Kidney (tissue), 13 donors: ENCODE measurements at regions not wholly inside any gene's neighbourhood (a gene's known extent, or its start where the extent isn't known, plus 50 kb on each side); places are given as distances from the start of the nearest gene placed in this dataset.

ENCODE experiments used
- DNase-seq, 5 donors: peaks; one replicate each; pipeline ENCODE4 v3.0.0-alpha.2; 2013 to 2020
- FAIRE-seq: peaks from 2 replicates; lab custom pipeline; 2012; peaks lifted over from hg19 to GRCh38; lab: Jason Lieb, UNC
- H3K27ac ChIP-seq, 2 donors: one replicate each; pipeline ENCODE4 v1.7.0; 2013; ENCODE audit warnings: low read depth in 2 of 2, low read length in 2 of 2, inconsistent platforms in 1 of 2
- H3K27me3 ChIP-seq: one replicate; pipeline ENCODE4 v1.7.1; 2013; ENCODE audit warnings: low read length, inconsistent platforms; ENCODE audit not compliant: control insufficient read depth, insufficient read depth
- H3K36me3 ChIP-seq, 3 donors: one replicate each; pipeline versions ENCODE4 v1.7.0 to v1.7.1; 2013; ENCODE audit warnings: low read length in 3 of 3, control low read depth in 1 of 3, inconsistent platforms in 1 of 3; ENCODE audit not compliant: insufficient read depth in 3 of 3, control insufficient read depth in 2 of 3
- H3K4me1 ChIP-seq, 3 donors: one replicate each; pipeline versions ENCODE4 v1.7.0 to v1.7.1; 2013; ENCODE audit warnings: low read length in 3 of 3, inconsistent platforms in 1 of 3, low read depth in 1 of 3; ENCODE audit not compliant: control insufficient read depth in 2 of 3, insufficient read depth in 2 of 3
- H3K4me3 ChIP-seq, 3 donors: one replicate each; pipeline versions ENCODE4 v1.7.0 to v1.8.1; 2013; ENCODE audit warnings: low read length in 3 of 3, control low read depth in 1 of 3, inconsistent platforms in 1 of 3
- H3K9ac ChIP-seq, 3 donors: one replicate each; pipeline versions ENCODE4 v1.7.0 to v1.7.1; 2013; ENCODE audit warnings: low read length in 3 of 3, control low read depth in 1 of 3, inconsistent platforms in 1 of 3
- H3K9me3 ChIP-seq, 3 donors: one replicate each; pipeline versions ENCODE4 v1.7.0 to v1.7.1; 2013; ENCODE audit warnings: low read length in 3 of 3, control low read depth in 1 of 3, inconsistent platforms in 1 of 3; ENCODE audit not compliant: control insufficient read depth in 2 of 3, insufficient read depth in 1 of 3
- CTCF ChIP-seq: IDR thresholded peaks from 3 replicates; pipeline ENCODE4 v1.5.1; 2012; ENCODE audit warnings: mild to moderate bottlenecking, moderate library complexity, borderline replicate concordance; ENCODE audit not compliant: insufficient read depth; ENCODE audit errors: extremely low read depth
- intact Hi-C: fragments of 100-400 bp; cut with DNase I; formaldehyde crosslinking; loops from one replicate; pipeline ENCODE4 v1.11.1; 2022
- donor health status: control.
- donor health status: control.
- donor health status: control.
- donor health status: control.
- donor health status: control.
- donor health status: DM: yes; HTN: yes; CAD: no.
- donor health status: Normal renal cell carcinoma (clear cell type).

GRCh38 chr20:11810311-11811083 lies 107.2 kb upstream of the BTBD3 start:
- intact Hi-C loops = no loop called here
- H3K27me3 ChIP-seq = no peaks in the 10 kb centered on the region
- no peak overlapping the region for H3K27ac ChIP-seq
- H3K4me1 ChIP-seq = no peaks in the 10 kb centered on the region
- FAIRE-seq = no peak
- H3K36me3 ChIP-seq = no peaks in the 10 kb centered on the region
- H3K9ac ChIP-seq = no peak overlapping the region
- DNase-seq = no peak
- TF ChIP-seq CTCF = no peak
- no peaks in the 10 kb centered on the region for H3K9me3 ChIP-seq
- no peak overlapping the region for H3K4me3 ChIP-seq

- FAIRE-seq (no peak), DNase-seq (no peak)
- intact Hi-C loops = no loop called here
- H3K27ac ChIP-seq = no peak overlapping the region
- no peaks in the 10 kb centered on the region for H3K27me3 ChIP-seq
- H3K4me3 ChIP-seq = no peak overlapping the region
- H3K9ac ChIP-seq = no peak overlapping the region
- H3K36me3 ChIP-seq = no peaks in the 10 kb centered on the region
- H3K9me3 ChIP-seq = no peaks in the 10 kb centered on the region
- no peak for TF ChIP-seq CTCF
- H3K4me1 ChIP-seq = no peaks in the 10 kb centered on the region
Measured at GRCh38 chr20:11813106-11813890, 104.4 kb upstream of the BTBD3 start.

- DNase-seq (no peak), FAIRE-seq (no peak)
- Histone ChIP-seq H3K4me3 (no peak overlapping the region), H3K9me3 (no peaks in the 10 kb centered on the region), H3K27me3 (no peaks in the 10 kb centered on the region), H3K4me1 (no peaks in the 10 kb centered on the region), H3K36me3 (no peaks in the 10 kb centered on the region), H3K27ac (no peak overlapping the region), H3K9ac (no peak overlapping the region)
- intact Hi-C loops = no loop called here
- TF ChIP-seq CTCF = no peak
Measured at GRCh38 chr20:11814267-11814666, 103.4 kb upstream of the BTBD3 start.
